Sigmoid colon (tissue), 4 donors: ENCODE measurements at regions not wholly inside any gene's neighbourhood (a gene's known extent, or its start where the extent isn't known, plus 50 kb on each side); places are given as distances from the start of the nearest gene placed in this dataset.

Experiments used
- CTCF ChIP-seq, 4 experiments: fragments of 450-650 bp in 3 of 4; fragments of 200-600 bp in 1 of 4; IDR thresholded peaks; one replicate each; pipeline ENCODE4 v1.5.1; 2016 to 2019; ENCODE audit warnings: antibody characterized with exemption in 4 of 4, mild to moderate bottlenecking in 3 of 4, moderate library complexity in 2 of 4
- POLR2AphosphoS5 ChIP-seq, 4 donors: sonication (generic); formaldehyde crosslinking; IDR thresholded peaks; one replicate each; pipeline ENCODE4 v1.6.1; 2017; ENCODE audit warnings: antibody characterized with exemption in 4 of 4

DNA sequence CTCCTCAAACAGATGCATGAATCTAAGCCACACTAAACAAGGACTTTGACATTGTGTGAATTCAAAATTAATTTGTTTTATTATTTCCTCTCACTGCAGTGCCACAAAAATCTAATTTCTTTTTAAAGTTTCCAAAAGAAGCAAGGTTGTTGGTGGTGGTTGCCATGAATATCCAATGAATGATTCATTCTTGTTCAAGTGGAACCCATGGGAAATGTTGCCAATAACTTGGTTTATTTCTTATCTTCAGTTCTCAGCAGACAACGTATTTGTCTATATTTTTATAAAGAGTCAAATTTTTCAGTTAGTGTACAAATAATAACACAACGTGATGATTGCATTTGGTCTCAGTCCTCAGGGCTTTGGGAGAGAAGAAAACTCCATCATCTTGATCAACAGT lies 309.4 kb upstream of the NOCT start:
- TF ChIP-seq CTCF (IDR thresholded peaks at IDR 0.05): no peak
- no peak for TF ChIP-seq POLR2AphosphoS5 (IDR thresholded peaks at IDR 0.05)
